Panc1 (cell line): ENCODE measurements at regions not wholly inside any gene's neighbourhood (a gene's known extent, or its start where the extent isn't known, plus 50 kb on each side); places are given as distances from the start of the nearest gene placed in this dataset.

ENCODE experiments used
- POLR2AphosphoS5 ChIP-seq: IDR thresholded peaks from 2 replicates; pipeline ENCODE4 v1.6.1; 2012; ENCODE audit warnings: mild to moderate bottlenecking, low read depth, low read length, moderate library complexity
- REST ChIP-seq, 2 experiments: IDR thresholded peaks; 2 replicates each; pipeline ENCODE4 v1.6.1; 2011 to 2012; ENCODE audit warnings: low read depth in 2 of 2, control low read depth in 1 of 2, low read length in 1 of 2, mild to moderate bottlenecking in 1 of 2, moderate library complexity in 1 of 2; ENCODE audit not compliant: insufficient read depth in 1 of 2
- SIN3A ChIP-seq: IDR thresholded peaks from 2 replicates; pipeline ENCODE4 v1.6.1; 2012; ENCODE audit warnings: low read depth, mild to moderate bottlenecking, low read length, moderate library complexity, borderline replicate concordance; ENCODE audit not compliant: insufficient read depth
- TCF7L2 ChIP-seq: IDR thresholded peaks from 2 replicates; pipeline ENCODE4 v1.6.1; 2011; ENCODE audit warnings: mild to moderate bottlenecking, low read depth, low read length, inconsistent platforms
- TF ChIP-seq, protein P1 (sequence below): fragments of 450-650 bp; IDR thresholded peaks from 2 replicates; pipeline ENCODE4 v1.5.1; 2017; ENCODE audit warnings: mild to moderate bottlenecking

DNA sequence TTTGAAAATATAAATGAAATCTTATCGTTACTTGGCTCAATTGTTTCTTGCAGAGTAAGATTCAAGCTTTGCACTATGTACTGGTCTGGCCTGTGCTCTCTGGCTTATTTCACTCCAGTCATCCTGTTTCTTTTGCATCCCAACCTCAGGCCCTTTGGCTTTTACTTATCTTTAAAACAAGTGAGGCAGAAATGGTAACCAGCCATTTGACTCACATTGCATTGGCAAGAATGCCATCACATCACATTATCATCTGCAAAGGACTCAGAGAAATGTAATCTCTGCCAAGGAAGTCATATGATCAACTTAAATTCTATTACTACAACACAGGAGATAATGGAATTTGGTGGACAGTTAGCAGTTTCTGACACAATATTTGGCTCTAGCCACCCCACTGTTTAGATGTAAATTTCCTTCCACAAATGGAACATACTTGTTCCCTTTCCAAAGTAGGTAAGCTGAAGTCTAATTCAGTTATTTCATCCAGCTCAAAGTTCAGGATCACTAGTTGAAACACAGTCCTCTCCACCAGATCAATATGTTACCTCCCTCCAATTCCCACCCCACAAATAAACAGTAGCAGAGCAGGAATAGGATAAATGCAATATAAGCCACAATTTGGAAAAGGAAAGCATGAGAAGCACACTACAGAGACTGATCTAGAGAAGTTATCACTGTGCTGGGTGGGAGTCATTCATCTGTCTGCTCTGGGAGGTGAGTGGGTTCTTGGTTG, 65.0 kb upstream of the DSC1 start:
- TF ChIP-seq SIN3A, result no peak
- TF ChIP-seq, protein P1, sequence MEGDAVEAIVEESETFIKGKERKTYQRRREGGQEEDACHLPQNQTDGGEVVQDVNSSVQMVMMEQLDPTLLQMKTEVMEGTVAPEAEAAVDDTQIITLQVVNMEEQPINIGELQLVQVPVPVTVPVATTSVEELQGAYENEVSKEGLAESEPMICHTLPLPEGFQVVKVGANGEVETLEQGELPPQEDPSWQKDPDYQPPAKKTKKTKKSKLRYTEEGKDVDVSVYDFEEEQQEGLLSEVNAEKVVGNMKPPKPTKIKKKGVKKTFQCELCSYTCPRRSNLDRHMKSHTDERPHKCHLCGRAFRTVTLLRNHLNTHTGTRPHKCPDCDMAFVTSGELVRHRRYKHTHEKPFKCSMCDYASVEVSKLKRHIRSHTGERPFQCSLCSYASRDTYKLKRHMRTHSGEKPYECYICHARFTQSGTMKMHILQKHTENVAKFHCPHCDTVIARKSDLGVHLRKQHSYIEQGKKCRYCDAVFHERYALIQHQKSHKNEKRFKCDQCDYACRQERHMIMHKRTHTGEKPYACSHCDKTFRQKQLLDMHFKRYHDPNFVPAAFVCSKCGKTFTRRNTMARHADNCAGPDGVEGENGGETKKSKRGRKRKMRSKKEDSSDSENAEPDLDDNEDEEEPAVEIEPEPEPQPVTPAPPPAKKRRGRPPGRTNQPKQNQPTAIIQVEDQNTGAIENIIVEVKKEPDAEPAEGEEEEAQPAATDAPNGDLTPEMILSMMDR, result no peak
- no peak for TF ChIP-seq POLR2AphosphoS5
- no peak for TF ChIP-seq TCF7L2
- TF ChIP-seq REST (IDR thresholded peaks at IDR 0.05; ENCODE audit: insufficient read depth in 1 of 2, low read depth in 2 of 2, low read length in 1 of 2), result no peak
